Nephron (organoid): ENCODE measurements at regions not wholly inside any gene's neighbourhood (a gene's known extent, or its start where the extent isn't known, plus 50 kb on each side); places are given as distances from the start of the nearest gene placed in this dataset.
"Not testable (repeated sequence)": the region's sequence is repeated elsewhere in the genome, so short reads cannot be mapped to it uniquely, and the experiment has no call there.

Experiments used
- H3K27ac Mint-ChIP-seq, 3 experiments: 2 replicates each; pipeline ENCODE4 v1.8.0; 2020; ENCODE audit warnings: mixed read lengths in 3 of 3, mild to moderate bottlenecking in 2 of 3, moderate library complexity in 1 of 3
- H3K27me3 Mint-ChIP-seq: 2 replicates; pipeline ENCODE4 v1.8.0; 2021; ENCODE audit warnings: low read depth, mild to moderate bottlenecking, moderate library complexity, mixed read lengths
- H3K36me3 Mint-ChIP-seq: 2 replicates; pipeline ENCODE4 v1.8.0; 2020; ENCODE audit warnings: low read depth, mixed read lengths
- H3K4me1 Mint-ChIP-seq: 2 replicates; pipeline ENCODE4 v1.8.0; 2020; ENCODE audit warnings: mixed read lengths
- H3K4me3 Mint-ChIP-seq, 3 experiments: 2 replicates each; pipeline ENCODE4 v1.8.0; 2020; ENCODE audit warnings: mild to moderate bottlenecking in 3 of 3, mixed read lengths in 3 of 3, moderate library complexity in 2 of 3
- H3K9me3 Mint-ChIP-seq: 2 replicates; pipeline ENCODE4 v1.8.0; 2020; ENCODE audit warnings: mixed read lengths
- CTCF ChIP-seq, 3 experiments: fragments of 200-600 bp; sonication (generic); IDR thresholded peaks; one replicate each; pipeline ENCODE4 v1.5.0; 2021; ENCODE audit warnings: antibody characterized with exemption in 3 of 3; ENCODE audit not compliant: unreplicated experiment in 3 of 3

- Mint-ChIP-seq H3K27ac (no peak overlapping the region), H3K4me1 (no peaks in the 10 kb centered on the region), H3K9me3 (no peaks in the 10 kb centered on the region), H3K27me3 (peaks cover 3% of the 10 kb centered on the region), H3K36me3 (no peaks in the 10 kb centered on the region), H3K4me3 (no peak overlapping the region)
- no peak for TF ChIP-seq CTCF (IDR thresholded peaks at IDR 0.05; ENCODE audit: unreplicated experiment in 3 of 3)
Measured at GRCh38 chr4:12612876-12613275, 871.3 kb downstream of the RAB28 start.

- not testable (repeated sequence) for H3K4me1 Mint-ChIP-seq, H3K27ac Mint-ChIP-seq, H3K36me3 Mint-ChIP-seq, H3K4me3 Mint-ChIP-seq, H3K27me3 Mint-ChIP-seq, H3K9me3 Mint-ChIP-seq
Measured at GRCh38 chr4:12609212-12609875, 874.8 kb downstream of the RAB28 start.

- H3K27me3 Mint-ChIP-seq: peaks cover 6% of the 10 kb centered on the region
- H3K36me3 Mint-ChIP-seq: no peaks in the 10 kb centered on the region
- no peak for TF ChIP-seq CTCF (IDR thresholded peaks at IDR 0.05; ENCODE audit: unreplicated experiment in 3 of 3)
- H3K4me1 Mint-ChIP-seq: no peaks in the 10 kb centered on the region
- H3K9me3 Mint-ChIP-seq: peaks cover 26% of the 10 kb centered on the region
- no peak overlapping the region for H3K27ac Mint-ChIP-seq
- no peak overlapping the region for H3K4me3 Mint-ChIP-seq
Measured at GRCh38 chr4:12595986-12596385, 888.2 kb downstream of the RAB28 start.

- no peak overlapping the region for H3K4me3 Mint-ChIP-seq
- TF ChIP-seq CTCF (IDR thresholded peaks at IDR 0.05; ENCODE audit: unreplicated experiment in 3 of 3): no peak
- H3K36me3 Mint-ChIP-seq: no peaks in the 10 kb centered on the region
- peaks cover 25% of the 10 kb centered on the region for H3K9me3 Mint-ChIP-seq
- H3K27me3 Mint-ChIP-seq: peaks cover 6% of the 10 kb centered on the region
- no peaks in the 10 kb centered on the region for H3K4me1 Mint-ChIP-seq
- no peak overlapping the region for H3K27ac Mint-ChIP-seq
Measured at GRCh38 chr4:12595489-12595888, 888.7 kb downstream of the RAB28 start.

GRCh38 chr4:12588582-12588981 is 895.6 kb downstream of the RAB28 start:
- no peaks in the 10 kb centered on the region for H3K27me3 Mint-ChIP-seq
- TF ChIP-seq CTCF (IDR thresholded peaks at IDR 0.05; ENCODE audit: unreplicated experiment in 3 of 3): no peak
- H3K4me1 Mint-ChIP-seq: no peaks in the 10 kb centered on the region
- no peaks in the 10 kb centered on the region for H3K9me3 Mint-ChIP-seq
- H3K36me3 Mint-ChIP-seq: no peaks in the 10 kb centered on the region
- H3K27ac Mint-ChIP-seq: no peak overlapping the region
- H3K4me3 Mint-ChIP-seq: no peak overlapping the region

- H3K4me3 Mint-ChIP-seq: no peak overlapping the region
- H3K27me3 Mint-ChIP-seq: no peaks in the 10 kb centered on the region
- no peak overlapping the region for H3K27ac Mint-ChIP-seq
- TF ChIP-seq CTCF (IDR thresholded peaks at IDR 0.05; ENCODE audit: unreplicated experiment in 3 of 3): no peak
- H3K36me3 Mint-ChIP-seq: no peaks in the 10 kb centered on the region
- no peaks in the 10 kb centered on the region for H3K4me1 Mint-ChIP-seq
- no peaks in the 10 kb centered on the region for H3K9me3 Mint-ChIP-seq
Measured at GRCh38 chr4:12586242-12587006, 897.7 kb downstream of the RAB28 start.
